OCI-LY7 (cell line): ENCODE measurements at regions not wholly inside any gene's neighbourhood (a gene's known extent, or its start where the extent isn't known, plus 50 kb on each side); places are given as distances from the start of the nearest gene placed in this dataset.

ENCODE experiments used
- BruUV-seq: library from RNA; stranded (reverse); fragments of 400-500 nt; replicated peaks from 2 replicates; lab custom pipeline; 2021; lab: Mats Ljungman, UMichigan
- CTCF ChIA-PET: fragments of 300-600 bp; sonication (Branson Sonifier 250); formaldehyde crosslinking; loops from one replicate; lab custom pipeline; 2022; ENCODE audit warnings: antibody characterized with exemption; ENCODE audit not compliant: unreplicated experiment; lab: Charles Lee
- POLR2A ChIA-PET: fragments of 300-600 bp; sonication (Branson Sonifier 250); formaldehyde crosslinking; loops from one replicate; lab custom pipeline; 2022; ENCODE audit warnings: antibody characterized with exemption; lab: Charles Lee
- DNase-seq: peaks from one replicate; pipeline ENCODE4 v3.0.0-alpha.2; 2015; ENCODE audit warnings: low spot score
- H2AFZ ChIP-seq: fragments of 200-600 bp; sonication (generic), shearing (Covaris generic); 2 replicates; pipeline ENCODE4 v1.6.1; 2014; ENCODE audit warnings: mild to moderate bottlenecking, antibody characterized with exemption, low read length, moderate library complexity
- H3K27ac ChIP-seq: fragments of 200-600 bp; sonication (generic); 2 replicates; pipeline ENCODE4 v1.5.1; 2014; ENCODE audit warnings: mixed run types, low read depth, mild to moderate bottlenecking, moderate library complexity, low read length, inconsistent platforms; ENCODE audit not compliant: poor library complexity, severe bottlenecking
- H3K36me3 ChIP-seq: fragments of 200-600 bp; sonication (generic); 2 replicates; pipeline ENCODE4 v1.6.1; 2014; ENCODE audit warnings: mild to moderate bottlenecking, antibody characterized with exemption, low read length, moderate library complexity, mixed read lengths; ENCODE audit not compliant: insufficient read depth
- H3K4me1 ChIP-seq: fragments of 200-600 bp; sonication (generic); 2 replicates; pipeline ENCODE4 v1.5.1; 2014; ENCODE audit warnings: mild to moderate bottlenecking, low read length; ENCODE audit not compliant: insufficient read depth, poor library complexity, severe bottlenecking
- H3K4me2 ChIP-seq: fragments of 200-600 bp; sonication (generic); 2 replicates; pipeline ENCODE4 v1.6.1; 2014; ENCODE audit warnings: mild to moderate bottlenecking, low read length
- H3K4me3 ChIP-seq: fragments of 200-600 bp; sonication (generic); 2 replicates; pipeline ENCODE4 v1.5.1; 2014; ENCODE audit warnings: mild to moderate bottlenecking, low read depth, low read length; ENCODE audit not compliant: poor library complexity, severe bottlenecking
- H3K79me2 ChIP-seq: fragments of 200-600 bp; sonication (generic); 2 replicates; pipeline ENCODE4 v1.6.1; 2016; ENCODE audit warnings: low read depth, mild to moderate bottlenecking, low read length, moderate library complexity, mixed read lengths; ENCODE audit not compliant: insufficient read depth
- H3K9me2 ChIP-seq: fragments of 200-600 bp; sonication (generic); 2 replicates; pipeline ENCODE4 v1.6.1; 2016; ENCODE audit warnings: mild to moderate bottlenecking, low read length, mixed read lengths; ENCODE audit not compliant: insufficient read depth
- H3K9me3 ChIP-seq: fragments of 200-600 bp; sonication (generic); 2 replicates; pipeline ENCODE4 v1.6.1; 2014; ENCODE audit warnings: mild to moderate bottlenecking, mixed run types, low read length, mixed read lengths
- H4K20me1 ChIP-seq: fragments of 200-600 bp; sonication (generic); 2 replicates; pipeline ENCODE4 v1.6.1; 2014; ENCODE audit warnings: mild to moderate bottlenecking, antibody characterized with exemption, low read length, moderate library complexity, mixed read lengths; ENCODE audit not compliant: insufficient read depth
- CTCF ChIP-seq: fragments of 200-600 bp; sonication (generic); conservative IDR thresholded peaks from 2 replicates; pipeline ENCODE4 v1.5.1; 2014; ENCODE audit warnings: mild to moderate bottlenecking, antibody characterized with exemption, low read length, moderate library complexity, mixed read lengths
- EZH2phosphoT487 ChIP-seq: fragments of 200-600 bp; sonication (generic); IDR thresholded peaks from 2 replicates; pipeline ENCODE4 v1.6.1; 2018; ENCODE audit warnings: low read depth, borderline replicate concordance, mild to moderate bottlenecking, mixed run types, antibody characterized with exemption, low read length, moderate library complexity, mixed read lengths
- intact Hi-C: fragments of 100-400 bp; cut with micrococcal nuclease; formaldehyde crosslinking; loops from one replicate; pipeline ENCODE4 v1.10.0; 2022; ENCODE audit not compliant: unreplicated experiment

GRCh38 chr5:130488252-130488651 is 584.0 kb downstream of the CHSY3 start:
- Histone ChIP-seq H3K27ac (no peak overlapping the region), H3K4me2 (no peak overlapping the region), H3K9me3 (no peaks in the 10 kb centered on the region), H4K20me1 (no peaks in the 10 kb centered on the region), H2AFZ (no peak overlapping the region), H3K4me1 (no peaks in the 10 kb centered on the region), H3K36me3 (no peaks in the 10 kb centered on the region), H3K9me2 (no peaks in the 10 kb centered on the region), H3K4me3 (no peak overlapping the region), H3K79me2 (no peaks in the 10 kb centered on the region)
- TF ChIP-seq CTCF (no peak), EZH2phosphoT487 (no peak)
- DNase-seq = no peak
- CTCF ChIA-PET = no interaction called here
- intact Hi-C loops = no loop called here
- POLR2A ChIA-PET = no interaction called here
- BruUV-seq = no TSS peak

- no peak for DNase-seq
- no peak for TF ChIP-seq CTCF
- no peak for TF ChIP-seq EZH2phosphoT487
- POLR2A ChIA-PET = no interaction called here
- Histone ChIP-seq H3K4me2 (no peak overlapping the region), H3K4me3 (no peak overlapping the region), H2AFZ (no peak overlapping the region), H3K4me1 (no peaks in the 10 kb centered on the region), H3K79me2 (no peaks in the 10 kb centered on the region), H3K36me3 (no peaks in the 10 kb centered on the region), H4K20me1 (no peaks in the 10 kb centered on the region), H3K9me2 (no peaks in the 10 kb centered on the region), H3K9me3 (no peaks in the 10 kb centered on the region), H3K27ac (no peak overlapping the region)
- CTCF ChIA-PET = no interaction called here
- intact Hi-C loops = no loop called here
- BruUV-seq = no TSS peak
Measured at GRCh38 chr5:130479045-130479804, 575.0 kb downstream of the CHSY3 start.

DNA sequence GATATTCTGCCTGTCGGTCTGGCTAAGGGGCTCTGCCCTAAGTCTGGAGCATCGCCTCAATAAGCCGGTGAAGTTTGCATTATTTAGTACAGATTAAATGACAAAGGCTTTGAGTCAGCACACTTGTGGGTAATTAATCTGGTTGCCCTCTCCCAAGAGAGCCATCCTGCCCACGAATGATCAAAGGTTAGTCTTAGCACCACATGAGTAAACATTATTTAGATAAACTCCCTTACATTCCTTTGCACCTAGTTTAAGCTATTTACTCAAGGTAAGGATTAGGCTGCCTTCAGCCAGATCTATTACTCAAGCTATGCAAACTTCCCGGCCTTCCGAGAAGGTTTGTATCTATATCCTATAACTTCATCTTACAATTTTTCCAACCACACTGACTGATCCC is 572.1 kb downstream of the CHSY3 start:
- TF ChIP-seq EZH2phosphoT487 (no peak), CTCF (no peak)
- Histone ChIP-seq H3K27ac (no peak overlapping the region), H3K4me1 (no peaks in the 10 kb centered on the region), H3K79me2 (no peaks in the 10 kb centered on the region), H3K4me2 (no peak overlapping the region), H3K9me3 (no peaks in the 10 kb centered on the region), H4K20me1 (no peaks in the 10 kb centered on the region), H3K4me3 (no peak overlapping the region), H3K9me2 (no peaks in the 10 kb centered on the region), H2AFZ (no peak overlapping the region), H3K36me3 (no peaks in the 10 kb centered on the region)
- intact Hi-C loops = no loop called here
- BruUV-seq = no TSS peak
- CTCF ChIA-PET = no interaction called here
- no peak for DNase-seq
- POLR2A ChIA-PET = interaction anchor here (1.2 kb wide), 1 partner anchor 105 kb away, joined by 3 read pairs; no protein-coding TSS in a partner anchor
